Hematopoietic multipotent progenitor cell treated with erythropoietin and hydrocortisone succinate and interleukin-3 and kit ligand, for 6 days (in vitro differentiated cells): ENCODE measurements at regions not wholly inside any gene's neighbourhood (a gene's known extent, or its start where the extent isn't known, plus 50 kb on each side); places are given as distances from the start of the nearest gene placed in this dataset.
"Not testable (repeated sequence)": the region's sequence is repeated elsewhere in the genome, so short reads cannot be mapped to it uniquely, and the experiment has no call there.

Experiments used
- DNase-seq: peaks from one replicate; pipeline ENCODE4 v3.0.0-alpha.2; 2015

- DNase-seq = no peak
Observed at GRCh38 chr3:34852844-34853439, 786.4 kb upstream of the ARPP21 start.

GRCh38 chr3:34856081-34856947 lies 783.0 kb upstream of the ARPP21 start:
- DNase-seq = no peak

- DNase-seq = no peak
Observed at GRCh38 chr3:34858067-34858660, 781.2 kb upstream of the ARPP21 start.

GRCh38 chr3:34859746-34860145 lies 779.6 kb upstream of the ARPP21 start:
- no peak for DNase-seq

GRCh38 chr3:34862456-34862855 lies 776.9 kb upstream of the ARPP21 start:
- DNase-seq = no peak

- DNase-seq = no peak
Observed at GRCh38 chr3:34863485-34863884, 775.8 kb upstream of the ARPP21 start.

GRCh38 chr3:34864011-34864410 lies 775.3 kb upstream of the ARPP21 start:
- DNase-seq = no peak

- DNase-seq = no peak
Observed at GRCh38 chr3:34865346-34865745, 774.0 kb upstream of the ARPP21 start.

- DNase-seq = no peak
Observed at GRCh38 chr3:34868935-34869334, 770.4 kb upstream of the ARPP21 start.

- DNase-seq = no peak
Observed at GRCh38 chr3:34869696-34870095, 769.6 kb upstream of the ARPP21 start.

- no peak for DNase-seq
Observed at GRCh38 chr3:34872406-34872805, 766.9 kb upstream of the ARPP21 start.

- DNase-seq = no peak
Observed at GRCh38 chr3:34876997-34877396, 762.3 kb upstream of the ARPP21 start.

GRCh38 chr3:34878488-34878887 lies 760.8 kb upstream of the ARPP21 start:
- no peak for DNase-seq

- DNase-seq = no peak
Observed at GRCh38 chr3:34881026-34881425, 758.3 kb upstream of the ARPP21 start.

GRCh38 chr3:34882764-34883163 lies 756.6 kb upstream of the ARPP21 start:
- peak; percentile 1 for DNase-seq

- no peak for DNase-seq
Observed at GRCh38 chr3:34884007-34884406, 755.3 kb upstream of the ARPP21 start.

GRCh38 chr3:34886443-34886842 lies 752.9 kb upstream of the ARPP21 start:
- DNase-seq = no peak

- no peak for DNase-seq
Observed at GRCh38 chr3:34889641-34890040, 749.7 kb upstream of the ARPP21 start.

- DNase-seq = no peak
Observed at GRCh38 chr3:34890247-34890646, 749.1 kb upstream of the ARPP21 start.

- no peak for DNase-seq
Observed at GRCh38 chr3:34891941-34892340, 747.4 kb upstream of the ARPP21 start.

- DNase-seq = no peak
Observed at GRCh38 chr3:34895841-34896240, 743.5 kb upstream of the ARPP21 start.

GRCh38 chr3:34909679-34910078 lies 729.6 kb upstream of the ARPP21 start:
- not testable (repeated sequence) for DNase-seq

GRCh38 chr3:34919025-34919424 lies 720.3 kb upstream of the ARPP21 start:
- no peak for DNase-seq

- no peak for DNase-seq
Observed at GRCh38 chr3:34920806-34921205, 718.5 kb upstream of the ARPP21 start.
